BJ (cell line): ENCODE measurements at regions not wholly inside any gene's neighbourhood (a gene's known extent, or its start where the extent isn't known, plus 50 kb on each side); places are given as distances from the start of the nearest gene placed in this dataset.

Experiments used
- CTCF ChIA-PET: fragments of 350-600 bp; formaldehyde crosslinking; extraction: SDS; loops from one replicate; lab custom pipeline; 2021; ENCODE audit warnings: antibody characterized with exemption, inconsistent platforms; lab: Yijun Ruan, JAX
- POLR2A ChIA-PET: fragments of 300-600 bp; sonication (Branson Sonifier 250); formaldehyde crosslinking; extraction: SDS; loops from one replicate; lab custom pipeline; 2021; ENCODE audit warnings: antibody characterized with exemption; lab: Charles Lee
- DNase-seq: peaks from one replicate; pipeline ENCODE4 v3.0.0-alpha.2; 2011; ENCODE audit warnings: low read depth
- H3K27me3 ChIP-seq: 2 replicates; pipeline ENCODE4 v1.6.0; 2011; ENCODE audit warnings: low read length; ENCODE audit not compliant: control insufficient read depth, insufficient read depth
- H3K36me3 ChIP-seq: 2 replicates; pipeline ENCODE4 v1.5.1; 2011; ENCODE audit warnings: low read length; ENCODE audit not compliant: control insufficient read depth, insufficient read depth
- H3K4me3 ChIP-seq: 2 replicates; pipeline ENCODE4 v1.5.1; 2011; ENCODE audit warnings: low read depth, mild to moderate bottlenecking, control low read depth, low read length
- TF ChIP-seq, protein P1 (sequence below): IDR thresholded peaks from 2 replicates; pipeline ENCODE4 v1.5.1; 2011; ENCODE audit warnings: low read depth, mild to moderate bottlenecking, control low read depth, inconsistent platforms, low read length, moderate library complexity; ENCODE audit not compliant: insufficient read depth

DNA sequence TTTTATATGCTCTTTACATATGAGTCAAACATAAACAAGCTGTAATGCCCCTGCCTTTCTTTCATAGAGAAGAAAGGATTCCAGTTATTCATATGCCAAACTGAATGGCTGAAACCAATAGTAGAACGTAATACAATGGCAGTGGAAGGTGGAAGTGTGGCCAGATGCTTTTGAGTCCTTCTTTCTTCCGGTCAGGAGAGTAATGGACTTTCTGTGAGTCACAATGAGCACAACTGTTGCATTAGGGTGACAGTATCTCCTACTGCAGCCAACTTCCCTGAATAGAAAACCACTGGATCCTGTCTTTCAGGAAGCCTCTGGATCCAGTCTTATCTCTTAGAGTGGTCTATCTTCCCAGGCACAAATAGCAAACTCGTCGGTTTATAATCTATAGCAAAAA, 855.2 kb downstream of the MAT2B start:
- no peaks in the 10 kb centered on the region for H3K27me3 ChIP-seq
- TF ChIP-seq, protein P1, sequence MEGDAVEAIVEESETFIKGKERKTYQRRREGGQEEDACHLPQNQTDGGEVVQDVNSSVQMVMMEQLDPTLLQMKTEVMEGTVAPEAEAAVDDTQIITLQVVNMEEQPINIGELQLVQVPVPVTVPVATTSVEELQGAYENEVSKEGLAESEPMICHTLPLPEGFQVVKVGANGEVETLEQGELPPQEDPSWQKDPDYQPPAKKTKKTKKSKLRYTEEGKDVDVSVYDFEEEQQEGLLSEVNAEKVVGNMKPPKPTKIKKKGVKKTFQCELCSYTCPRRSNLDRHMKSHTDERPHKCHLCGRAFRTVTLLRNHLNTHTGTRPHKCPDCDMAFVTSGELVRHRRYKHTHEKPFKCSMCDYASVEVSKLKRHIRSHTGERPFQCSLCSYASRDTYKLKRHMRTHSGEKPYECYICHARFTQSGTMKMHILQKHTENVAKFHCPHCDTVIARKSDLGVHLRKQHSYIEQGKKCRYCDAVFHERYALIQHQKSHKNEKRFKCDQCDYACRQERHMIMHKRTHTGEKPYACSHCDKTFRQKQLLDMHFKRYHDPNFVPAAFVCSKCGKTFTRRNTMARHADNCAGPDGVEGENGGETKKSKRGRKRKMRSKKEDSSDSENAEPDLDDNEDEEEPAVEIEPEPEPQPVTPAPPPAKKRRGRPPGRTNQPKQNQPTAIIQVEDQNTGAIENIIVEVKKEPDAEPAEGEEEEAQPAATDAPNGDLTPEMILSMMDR: no peak
- no peak overlapping the region for H3K4me3 ChIP-seq
- ChIA-PET POLR2A (no interaction called here), CTCF (interaction anchor here (1.4 kb wide), 1 partner anchor 21 kb away, joined by 5 read pairs; no protein-coding TSS in a partner anchor)
- no peaks in the 10 kb centered on the region for H3K36me3 ChIP-seq
- no peak for DNase-seq

DNA sequence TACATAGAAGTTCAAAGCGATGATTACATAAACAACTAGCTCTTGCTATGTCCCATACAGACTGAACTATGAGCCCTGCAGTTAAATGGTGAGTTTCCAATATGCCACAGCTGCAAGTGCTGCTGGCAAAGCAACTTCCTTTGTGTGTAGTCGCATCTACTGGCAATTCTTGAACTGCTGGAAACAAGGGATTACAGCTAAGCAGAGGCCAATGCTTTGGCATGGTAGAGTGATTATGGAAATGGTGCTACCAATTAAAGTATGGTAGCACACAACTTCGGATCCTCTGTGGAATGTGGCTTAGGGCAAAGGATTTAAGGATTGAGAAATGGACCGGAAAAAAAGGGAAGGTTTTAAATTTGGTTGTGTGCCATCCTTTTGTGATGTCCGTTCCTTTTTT, 856.6 kb downstream of the MAT2B start:
- no peak for DNase-seq
- no peaks in the 10 kb centered on the region for H3K36me3 ChIP-seq
- TF ChIP-seq, protein P1: no peak
- H3K27me3 ChIP-seq: no peaks in the 10 kb centered on the region
- POLR2A ChIA-PET: no interaction called here
- CTCF ChIA-PET: no interaction called here
- H3K4me3 ChIP-seq: no peak overlapping the region

DNA sequence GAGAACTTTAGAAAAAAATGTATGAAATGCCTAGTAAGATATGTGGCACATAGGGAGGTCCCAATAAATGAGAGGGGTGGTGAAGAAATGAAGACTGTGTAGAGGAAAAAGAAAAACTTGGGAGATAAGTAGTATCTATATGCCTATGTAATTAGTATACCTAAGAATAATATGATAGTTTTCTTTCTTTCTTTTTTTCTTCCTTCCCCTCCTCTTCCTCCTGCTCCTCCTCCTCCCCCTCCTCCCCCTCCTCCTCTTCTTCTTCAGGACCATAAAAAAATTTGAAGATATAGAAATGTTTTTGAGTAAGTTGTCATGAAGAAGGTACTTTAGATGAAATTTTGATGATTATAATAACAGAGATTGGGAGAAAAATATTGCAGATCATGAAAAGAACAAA, 857.4 kb downstream of the MAT2B start:
- TF ChIP-seq, protein P1: no peak
- ChIA-PET POLR2A (no interaction called here), CTCF (no interaction called here)
- no peaks in the 10 kb centered on the region for H3K27me3 ChIP-seq
- no peak overlapping the region for H3K4me3 ChIP-seq
- no peaks in the 10 kb centered on the region for H3K36me3 ChIP-seq
- DNase-seq: no peak

DNA sequence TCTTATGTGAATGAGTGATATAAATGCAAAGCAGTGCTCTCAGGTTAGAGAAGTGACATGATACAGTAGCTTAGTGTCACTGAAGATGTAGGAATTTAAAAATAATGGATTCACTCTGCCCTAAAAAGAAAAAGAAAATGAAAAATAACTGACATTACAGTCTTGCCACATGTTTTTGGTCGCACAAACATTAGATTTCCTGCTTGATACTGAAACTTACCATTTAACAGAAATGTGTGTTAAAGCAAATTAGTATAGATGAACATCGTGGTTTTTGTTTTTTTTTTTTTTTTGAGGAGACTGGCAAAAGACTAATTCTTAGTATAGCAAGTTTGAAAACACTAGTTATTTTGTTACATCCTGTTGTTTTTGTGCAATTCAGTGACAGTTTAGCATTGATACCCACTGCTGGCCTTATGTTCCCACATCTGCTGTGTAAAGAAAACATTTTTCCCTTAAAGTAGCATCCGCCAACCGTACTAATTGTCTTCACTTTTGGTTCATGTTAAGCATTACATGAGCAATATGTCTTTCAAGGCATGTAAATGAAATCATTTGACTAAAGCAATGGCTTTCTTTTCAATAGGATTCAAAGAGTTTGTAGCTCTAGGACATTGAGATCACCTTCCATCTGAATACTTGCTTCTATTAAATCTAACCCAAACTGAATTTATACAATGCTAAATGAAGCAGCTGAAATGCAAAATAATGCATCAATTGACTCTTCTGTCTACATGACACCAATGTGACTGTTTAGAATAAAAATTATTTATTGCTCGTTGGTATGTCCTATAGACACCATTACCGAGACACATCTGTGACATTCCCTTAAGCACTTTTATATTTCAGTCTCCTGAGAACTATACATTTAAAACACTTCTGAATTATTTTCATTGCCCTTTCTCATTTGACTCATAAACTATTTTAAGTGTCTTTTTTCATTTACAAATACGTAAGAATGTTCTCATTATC, 859.1 kb downstream of the MAT2B start:
- ChIA-PET POLR2A (no interaction called here), CTCF (no interaction called here)
- Histone ChIP-seq H3K4me3 (no peak overlapping the region), H3K36me3 (no peaks in the 10 kb centered on the region), H3K27me3 (no peaks in the 10 kb centered on the region)
- TF ChIP-seq, protein P1: no peak
- DNase-seq: no peak

DNA sequence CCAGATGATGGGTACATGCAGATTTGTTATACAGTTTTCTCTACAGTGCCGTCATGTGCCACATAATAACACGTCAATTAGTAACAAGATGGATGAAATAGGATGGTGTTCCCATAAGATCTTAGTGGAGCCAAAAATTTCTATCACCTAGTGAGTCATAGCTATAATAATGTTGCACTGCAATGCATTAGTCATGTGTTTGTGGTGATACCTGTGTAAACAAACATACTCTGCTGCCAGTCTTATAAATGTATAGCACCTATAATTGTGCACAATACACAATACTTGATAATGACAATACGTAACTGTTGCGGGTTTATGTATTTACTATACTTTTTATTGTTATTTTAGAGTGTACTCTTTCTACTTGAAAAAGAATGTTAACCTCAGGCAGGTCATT, 865.4 kb downstream of the MAT2B start:
- H3K27me3 ChIP-seq: no peaks in the 10 kb centered on the region
- no peak overlapping the region for H3K4me3 ChIP-seq
- no peaks in the 10 kb centered on the region for H3K36me3 ChIP-seq
- ChIA-PET POLR2A (no interaction called here), CTCF (no interaction called here)
- TF ChIP-seq, protein P1: no peak
- no peak for DNase-seq
